ENCODE measurements at regions not wholly inside any gene's neighbourhood (a gene's known extent, or its start where the extent isn't known, plus 50 kb on each side); places are given as distances from the start of the nearest gene placed in this dataset.
"Not testable (repeated sequence)": the region's sequence is repeated elsewhere in the genome, so short reads cannot be mapped to it uniquely, and the experiment has no call there.

DNA sequence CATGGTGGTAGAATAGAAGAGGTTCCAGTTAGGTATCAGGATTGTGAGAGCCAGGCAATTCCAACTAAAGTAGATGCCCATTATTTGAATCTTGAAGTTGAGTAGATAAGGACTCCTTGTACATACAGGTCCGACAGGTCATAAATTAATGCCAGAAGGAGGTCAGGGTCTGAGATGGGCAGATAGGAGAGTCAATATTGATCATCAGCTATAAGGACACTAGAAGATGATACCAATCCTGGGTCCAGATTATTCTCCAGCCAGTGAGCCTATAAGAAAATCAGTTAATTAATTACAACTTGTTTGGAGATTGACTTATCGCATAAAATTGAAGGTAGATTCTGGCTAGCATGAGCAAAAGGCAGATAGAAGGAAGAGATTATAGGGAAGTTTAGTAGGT, 378.4 kb upstream of the NAALADL2 start:
- H3K36me3 ChIP-seq, result no peaks in the 10 kb centered on the region
- Mint-ChIP-seq H3K9me3 (no peaks in the 10 kb centered on the region), H3K36me3 (no peaks in the 10 kb centered on the region), H3K27me3 (ENCODE audit: insufficient read depth, low read depth) (no peaks in the 10 kb centered on the region), H3K4me3 (no peak overlapping the region), H3K27ac (no peak overlapping the region), H3K4me1 (no peaks in the 10 kb centered on the region)
- no peaks in the 10 kb centered on the region for H3K4me1 ChIP-seq
- no peak overlapping the region for H2AFZ ChIP-seq (replicated peaks)
- H4K20me1 ChIP-seq (ENCODE audit: low read depth), result no peaks in the 10 kb centered on the region
- no peaks in the 10 kb centered on the region for H3K27me3 ChIP-seq
- H3K9ac ChIP-seq, result no peak overlapping the region
- H3K27ac ChIP-seq, result no peak overlapping the region
- no peak overlapping the region for H3K4me3 ChIP-seq
- H3F3A ChIP-seq (ENCODE audit: low read depth), result no peaks in the 10 kb centered on the region
- H3K4me2 ChIP-seq, result no peak overlapping the region
- DNase-seq (ENCODE audit: low spot score), result no peak
- H3K79me2 ChIP-seq (ENCODE audit: low read depth), result no peaks in the 10 kb centered on the region
- no peaks in the 10 kb centered on the region for H3K9me3 ChIP-seq (ENCODE audit: low read depth)
- TF ChIP-seq, protein P1, sequence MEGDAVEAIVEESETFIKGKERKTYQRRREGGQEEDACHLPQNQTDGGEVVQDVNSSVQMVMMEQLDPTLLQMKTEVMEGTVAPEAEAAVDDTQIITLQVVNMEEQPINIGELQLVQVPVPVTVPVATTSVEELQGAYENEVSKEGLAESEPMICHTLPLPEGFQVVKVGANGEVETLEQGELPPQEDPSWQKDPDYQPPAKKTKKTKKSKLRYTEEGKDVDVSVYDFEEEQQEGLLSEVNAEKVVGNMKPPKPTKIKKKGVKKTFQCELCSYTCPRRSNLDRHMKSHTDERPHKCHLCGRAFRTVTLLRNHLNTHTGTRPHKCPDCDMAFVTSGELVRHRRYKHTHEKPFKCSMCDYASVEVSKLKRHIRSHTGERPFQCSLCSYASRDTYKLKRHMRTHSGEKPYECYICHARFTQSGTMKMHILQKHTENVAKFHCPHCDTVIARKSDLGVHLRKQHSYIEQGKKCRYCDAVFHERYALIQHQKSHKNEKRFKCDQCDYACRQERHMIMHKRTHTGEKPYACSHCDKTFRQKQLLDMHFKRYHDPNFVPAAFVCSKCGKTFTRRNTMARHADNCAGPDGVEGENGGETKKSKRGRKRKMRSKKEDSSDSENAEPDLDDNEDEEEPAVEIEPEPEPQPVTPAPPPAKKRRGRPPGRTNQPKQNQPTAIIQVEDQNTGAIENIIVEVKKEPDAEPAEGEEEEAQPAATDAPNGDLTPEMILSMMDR (IDR thresholded peaks at IDR 0.05), result no peak
- no peak for TF ChIP-seq EZH2phosphoT487 (IDR thresholded peaks at IDR 0.05)
- TF ChIP-seq EZH2 (IDR thresholded peaks at IDR 0.05), result no peak

DNA sequence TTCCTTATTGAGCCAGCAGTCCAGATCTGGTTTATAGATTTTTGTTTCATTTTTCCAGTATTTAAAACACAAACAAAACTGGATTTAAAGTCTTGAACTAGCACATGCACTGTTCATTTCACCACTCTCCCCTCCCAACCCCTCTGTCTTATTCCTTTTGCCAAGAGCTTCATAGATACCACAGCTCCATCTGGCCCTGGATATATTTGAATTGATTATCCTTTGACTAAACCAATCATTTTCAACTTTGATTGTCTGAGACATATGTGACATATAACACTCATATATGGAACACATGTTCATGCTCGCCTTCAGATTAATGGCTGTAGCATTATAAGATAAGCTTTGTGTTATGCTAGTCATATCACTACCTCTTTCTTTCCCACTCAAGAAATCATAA, 376.6 kb upstream of the NAALADL2 start:
- Histone ChIP-seq H3K36me3 (no peaks in the 10 kb centered on the region), H3K27me3 (no peaks in the 10 kb centered on the region), H3K4me1 (no peaks in the 10 kb centered on the region), H3K4me2 (no peak overlapping the region), H3K79me2 (ENCODE audit: low read depth) (no peaks in the 10 kb centered on the region), H3K27ac (no peak overlapping the region), H4K20me1 (ENCODE audit: low read depth) (no peaks in the 10 kb centered on the region), H3K4me3 (no peak overlapping the region), H3K9me3 (ENCODE audit: low read depth) (no peaks in the 10 kb centered on the region), H3K9ac (no peak overlapping the region), H2AFZ (replicated peaks) (no peak overlapping the region), H3F3A (ENCODE audit: low read depth) (no peaks in the 10 kb centered on the region)
- Mint-ChIP-seq H3K4me3 (no peak overlapping the region), H3K36me3 (no peaks in the 10 kb centered on the region), H3K27me3 (ENCODE audit: insufficient read depth, low read depth) (no peaks in the 10 kb centered on the region), H3K9me3 (no peaks in the 10 kb centered on the region), H3K4me1 (no peaks in the 10 kb centered on the region), H3K27ac (no peak overlapping the region)
- no peak for DNase-seq (ENCODE audit: low spot score)
- no peak for TF ChIP-seq EZH2phosphoT487 (IDR thresholded peaks at IDR 0.05)
- TF ChIP-seq EZH2 (IDR thresholded peaks at IDR 0.05), result no peak
- TF ChIP-seq, protein P1 (IDR thresholded peaks at IDR 0.05), result no peak

DNA sequence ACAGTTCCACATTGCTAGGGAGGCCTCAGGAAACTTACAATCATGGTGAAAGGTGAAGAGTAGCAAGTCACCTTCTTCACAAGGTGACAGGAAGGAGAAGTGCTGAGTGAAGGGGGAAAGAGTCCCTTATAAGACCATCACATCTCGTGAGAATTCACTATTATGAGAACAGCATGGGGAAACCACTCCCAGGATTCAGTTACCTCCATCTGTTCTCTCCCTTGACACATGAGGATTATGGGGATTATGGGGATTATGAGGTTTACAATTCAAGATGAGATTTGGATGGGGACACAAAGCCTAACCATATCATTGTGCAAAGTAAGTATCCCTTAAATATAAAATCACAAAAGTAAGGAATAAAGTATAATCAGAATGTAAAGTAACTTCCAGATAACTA, 375.9 kb upstream of the NAALADL2 start:
- Histone ChIP-seq H3K9me3 (ENCODE audit: low read depth) (no peaks in the 10 kb centered on the region), H4K20me1 (ENCODE audit: low read depth) (no peaks in the 10 kb centered on the region), H3K36me3 (no peaks in the 10 kb centered on the region), H3K79me2 (ENCODE audit: low read depth) (no peaks in the 10 kb centered on the region), H3K4me1 (no peaks in the 10 kb centered on the region), H3K4me2 (no peak overlapping the region), H3K4me3 (no peak overlapping the region), H3K27me3 (no peaks in the 10 kb centered on the region), H3K9ac (no peak overlapping the region), H3K27ac (no peak overlapping the region), H3F3A (ENCODE audit: low read depth) (no peaks in the 10 kb centered on the region), H2AFZ (replicated peaks) (no peak overlapping the region)
- H3K27me3 Mint-ChIP-seq (ENCODE audit: insufficient read depth, low read depth), result no peaks in the 10 kb centered on the region
- H3K4me3 Mint-ChIP-seq, result no peak overlapping the region
- TF ChIP-seq EZH2phosphoT487 (IDR thresholded peaks at IDR 0.05) (no peak), EZH2 (IDR thresholded peaks at IDR 0.05) (no peak)
- TF ChIP-seq, protein P1 (IDR thresholded peaks at IDR 0.05), result no peak
- peak; percentile 7 for DNase-seq (ENCODE audit: low spot score)
- H3K4me1 Mint-ChIP-seq, result no peaks in the 10 kb centered on the region
- H3K27ac Mint-ChIP-seq, result no peak overlapping the region
- no peaks in the 10 kb centered on the region for H3K36me3 Mint-ChIP-seq
- H3K9me3 Mint-ChIP-seq, result no peaks in the 10 kb centered on the region

DNA sequence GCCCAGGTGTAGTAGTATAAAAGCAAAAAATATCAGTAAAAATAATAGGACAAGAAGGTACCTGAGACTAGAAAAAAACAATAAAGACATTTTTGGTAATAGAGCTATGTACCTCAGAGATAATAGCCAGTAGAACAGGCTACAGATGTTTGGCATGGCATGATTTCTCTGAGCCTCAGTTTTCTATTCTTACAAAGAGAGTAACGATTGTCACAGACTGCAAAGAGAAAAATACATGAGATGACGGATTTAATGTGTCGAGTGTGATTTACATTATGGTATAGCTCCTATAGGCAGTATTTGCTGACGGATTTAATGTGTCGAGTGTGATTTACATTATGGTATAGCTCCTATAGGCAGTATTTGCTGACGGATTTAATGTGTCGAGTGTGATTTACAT, 375.3 kb upstream of the NAALADL2 start:
- not testable (repeated sequence) for H3K4me3 Mint-ChIP-seq; H2AFZ ChIP-seq (replicated peaks); H3K27me3 Mint-ChIP-seq (ENCODE audit: insufficient read depth, low read depth); H3K4me3 ChIP-seq; H4K20me1 ChIP-seq (ENCODE audit: low read depth); H3K4me2 ChIP-seq; H3F3A ChIP-seq (ENCODE audit: low read depth); H3K36me3 ChIP-seq; DNase-seq (ENCODE audit: low spot score); H3K4me1 Mint-ChIP-seq; H3K27ac ChIP-seq; H3K9me3 ChIP-seq (ENCODE audit: low read depth); H3K9me3 Mint-ChIP-seq; H3K79me2 ChIP-seq (ENCODE audit: low read depth); H3K36me3 Mint-ChIP-seq; H3K27ac Mint-ChIP-seq; H3K4me1 ChIP-seq; H3K9ac ChIP-seq; H3K27me3 ChIP-seq
